NCI-H748 treated with DMSO at 0.1 percent for 48 hours (cell line): ENCODE measurements at regions not wholly inside any gene's neighbourhood (a gene's known extent, or its start where the extent isn't known, plus 50 kb on each side); places are given as distances from the start of the nearest gene placed in this dataset.

ENCODE experiments used
- DNase-seq: peaks from one replicate; lab custom pipeline; 2025; lab: John Stamatoyannopoulos, UW

- no peak for DNase-seq
Measured at GRCh38 chr10:78938695-78939672, 129.8 kb upstream of the ZMIZ1 start.

GRCh38 chr10:78942091-78942501 is 126.7 kb upstream of the ZMIZ1 start:
- no peak for DNase-seq

- no peak for DNase-seq
Measured at GRCh38 chr10:78944723-78945312, 123.9 kb upstream of the ZMIZ1 start.

- no peak for DNase-seq
Measured at GRCh38 chr10:78945838-78946237, 122.9 kb upstream of the ZMIZ1 start.

GRCh38 chr10:78947226-78947625 is 121.5 kb upstream of the ZMIZ1 start:
- no peak for DNase-seq

- DNase-seq, result no peak
Measured at GRCh38 chr10:78947733-78948132, 121.0 kb upstream of the ZMIZ1 start.

- DNase-seq, result no peak
Measured at GRCh38 chr10:78948621-78949030, 120.1 kb upstream of the ZMIZ1 start.

- DNase-seq, result no peak
Measured at GRCh38 chr10:78950656-78951587, 117.8 kb upstream of the ZMIZ1 start.

- no peak for DNase-seq
Measured at GRCh38 chr10:78952030-78952429, 116.7 kb upstream of the ZMIZ1 start.

- DNase-seq, result no peak
Measured at GRCh38 chr10:78952686-78953085, 116.1 kb upstream of the ZMIZ1 start.

- DNase-seq, result no peak
Measured at GRCh38 chr10:78953113-78953798, 115.5 kb upstream of the ZMIZ1 start.

- DNase-seq, result no peak
Measured at GRCh38 chr10:78953799-78954297, 114.9 kb upstream of the ZMIZ1 start.

- DNase-seq, result no peak
Measured at GRCh38 chr10:78954689-78955088, 114.1 kb upstream of the ZMIZ1 start.

GRCh38 chr10:78955206-78955605 is 113.6 kb upstream of the ZMIZ1 start:
- no peak for DNase-seq

GRCh38 chr10:78956391-78956790 is 112.4 kb upstream of the ZMIZ1 start:
- no peak for DNase-seq

GRCh38 chr10:78957471-78958039 is 111.2 kb upstream of the ZMIZ1 start:
- DNase-seq, result no peak

GRCh38 chr10:78959217-78959923 is 109.4 kb upstream of the ZMIZ1 start:
- no peak for DNase-seq

- no peak for DNase-seq
Measured at GRCh38 chr10:78959924-78960285, 108.9 kb upstream of the ZMIZ1 start.

- DNase-seq, result no peak
Measured at GRCh38 chr10:78960316-78960800, 108.4 kb upstream of the ZMIZ1 start.

- DNase-seq, result no peak
Measured at GRCh38 chr10:78961760-78962159, 107.0 kb upstream of the ZMIZ1 start.
